Endothelial cell of umbilical vein (primary cell): ENCODE measurements at regions not wholly inside any gene's neighbourhood (a gene's known extent, or its start where the extent isn't known, plus 50 kb on each side); places are given as distances from the start of the nearest gene placed in this dataset.

Experiments
- BruUV-seq: library from RNA; stranded (reverse); fragments of 400-500 nt; replicated peaks from 2 replicates; lab custom pipeline; 2021; lab: Mats Ljungman, UMichigan
- CTCF ChIA-PET: fragments of 300-600, 350-600 bp; sonication (Branson Sonifier 250); formaldehyde crosslinking; loops from one replicate; lab custom pipeline; 2021; ENCODE audit warnings: antibody characterized with exemption, inconsistent platforms; lab: Charles Lee
- POLR2A ChIA-PET: fragments of 300-600, 350-600 bp; sonication (Branson Sonifier 250); formaldehyde crosslinking; loops from one replicate; lab custom pipeline; 2021; ENCODE audit warnings: antibody characterized with exemption, inconsistent platforms; lab: Charles Lee
- DNase-seq: peaks from one replicate; pipeline ENCODE4 v3.0.0-alpha.2; 2011; ENCODE audit warnings: low read depth, low spot score
- FAIRE-seq: peaks from 2 replicates; lab custom pipeline; 2011; peaks lifted over from hg19 to GRCh38; lab: Jason Lieb, UNC
- H2AFZ ChIP-seq: 2 replicates; pipeline ENCODE4 v1.6.0; 2012; ENCODE audit warnings: low read depth, low read length, control low read depth, inconsistent platforms
- H3K27ac ChIP-seq: 2 replicates; pipeline ENCODE4 v1.5.1; 2011; ENCODE audit warnings: low read depth, mild to moderate bottlenecking, control low read depth, low read length, moderate library complexity; ENCODE audit not compliant: insufficient read depth
- H3K27me3 ChIP-seq, 2 experiments: 2 replicates each; pipeline versions ENCODE4 v1.6.0 to v1.6.1; 2011; ENCODE audit warnings: low read length in 2 of 2, mixed read lengths in 1 of 2; ENCODE audit not compliant: control insufficient read depth in 2 of 2, insufficient read depth in 2 of 2
- H3K36me3 ChIP-seq, 2 experiments: 2 replicates in 1 of 2; 3 replicates in 1 of 2; pipeline ENCODE4 v1.5.1; 2011; ENCODE audit warnings: low read length in 2 of 2, mild to moderate bottlenecking in 1 of 2, moderate library complexity in 1 of 2; ENCODE audit not compliant: control insufficient read depth in 2 of 2, insufficient read depth in 2 of 2; ENCODE audit errors: extremely low read depth in 1 of 2
- H3K4me1 ChIP-seq: 3 replicates; pipeline ENCODE4 v1.5.1; 2011; ENCODE audit warnings: mild to moderate bottlenecking, low read length; ENCODE audit not compliant: control insufficient read depth, insufficient read depth; ENCODE audit errors: extremely low read depth
- H3K4me2 ChIP-seq: 2 replicates; pipeline ENCODE4 v1.6.1; 2011; ENCODE audit warnings: low read length, control low read depth, mixed read lengths; ENCODE audit not compliant: insufficient read depth
- H3K4me3 ChIP-seq, 3 experiments: fragments of 200-600 bp in 1 of 3; sonication (generic), shearing (Covaris generic) in 1 of 3; replicated peaks in 1 of 3; 2 replicates each; pipeline ENCODE4 v1.5.1; 2011 to 2016; ENCODE audit warnings: control low read depth in 3 of 3, low read length in 3 of 3, mild to moderate bottlenecking in 2 of 3, inconsistent platforms in 1 of 3, low read depth in 1 of 3, moderate library complexity in 1 of 3; ENCODE audit not compliant: insufficient read depth in 1 of 3
- H3K79me2 ChIP-seq: 2 replicates; pipeline ENCODE4 v1.6.0; 2012; ENCODE audit warnings: low read length, inconsistent platforms; ENCODE audit not compliant: control insufficient read depth, insufficient read depth
- H3K9ac ChIP-seq: replicated peaks from 2 replicates; pipeline ENCODE3; 2011; ENCODE audit warnings: low read length, control low read depth; ENCODE audit not compliant: insufficient read depth; ENCODE audit errors: extremely low read depth
- H3K9me1 ChIP-seq: replicated peaks from 3 replicates; pipeline ENCODE4 v1.6.0; 2011; ENCODE audit warnings: mild to moderate bottlenecking, low read length; ENCODE audit not compliant: control insufficient read depth, insufficient read depth; ENCODE audit errors: extremely low read depth
- H3K9me3 ChIP-seq: replicated peaks from 2 replicates; pipeline ENCODE4 v1.5.1; 2012; ENCODE audit warnings: low read length, inconsistent platforms; ENCODE audit not compliant: control insufficient read depth, insufficient read depth
- H4K20me1 ChIP-seq: replicated peaks from 2 replicates; pipeline ENCODE3; 2011; ENCODE audit warnings: mild to moderate bottlenecking, low read length; ENCODE audit not compliant: control insufficient read depth, insufficient read depth; ENCODE audit errors: extremely low read depth
- CTCF ChIP-seq, 2 donors: IDR thresholded peaks; 1 replicate in 1 of 2; 2 replicates in 1 of 2; pipeline ENCODE4 v1.5.1; 2011; ENCODE audit warnings: low read length in 2 of 2, mild to moderate bottlenecking in 2 of 2, moderate library complexity in 2 of 2, control low read depth in 1 of 2, inconsistent platforms in 1 of 2, low read depth in 1 of 2; ENCODE audit not compliant: insufficient read depth in 1 of 2; ENCODE audit errors: extremely low read depth in 1 of 2
- EZH2 ChIP-seq: IDR thresholded peaks from 2 replicates; pipeline ENCODE4 v1.6.1; 2012; ENCODE audit warnings: borderline replicate concordance, low read depth, mild to moderate bottlenecking, moderate library complexity, low read length, inconsistent platforms; ENCODE audit not compliant: severe bottlenecking
- FOS ChIP-seq: IDR thresholded peaks from 2 replicates; pipeline ENCODE4 v1.6.1; 2011; ENCODE audit warnings: mild to moderate bottlenecking, low read length, moderate library complexity, borderline replicate concordance; ENCODE audit not compliant: insufficient read depth
- GATA2 ChIP-seq: IDR thresholded peaks from 2 replicates; pipeline ENCODE4 v1.7.0; 2011; ENCODE audit warnings: low read depth, mild to moderate bottlenecking, moderate library complexity, mixed read lengths, low read length; ENCODE audit not compliant: insufficient read length, insufficient read depth
- JUN ChIP-seq: IDR thresholded peaks from 2 replicates; pipeline ENCODE4 v1.6.1; 2011; ENCODE audit warnings: borderline replicate concordance, low read depth; ENCODE audit not compliant: insufficient read length, insufficient read depth
- MAX ChIP-seq: IDR thresholded peaks from 2 replicates; pipeline ENCODE4 v1.6.1; 2011; ENCODE audit not compliant: insufficient read depth, insufficient read length
- MYC ChIP-seq: IDR thresholded peaks from one replicate; pipeline ENCODE4 v1.6.1; 2011; ENCODE audit warnings: mild to moderate bottlenecking, low read depth, low read length
- POLR2A ChIP-seq: IDR thresholded peaks from 2 replicates; pipeline ENCODE4 v1.6.1; 2012; ENCODE audit warnings: low read depth, mild to moderate bottlenecking, control low read depth, low read length
- POLR2AphosphoS5 ChIP-seq: IDR thresholded peaks from 2 replicates; pipeline ENCODE4 v1.6.1; 2012; ENCODE audit warnings: low read depth, mild to moderate bottlenecking, control low read depth, low read length, moderate library complexity; ENCODE audit not compliant: insufficient read depth
- dilution Hi-C: fragments of 300-500 bp; cut with MboI; formaldehyde crosslinking; loops from one replicate; pipeline ENCODE4 v1.15.0; 2019; ENCODE audit warnings: low sequenced_read_pairs; ENCODE audit not compliant: extremely low pct_ligation_motif_present
- intact Hi-C: fragments of 100-400 bp; cut with micrococcal nuclease; formaldehyde crosslinking; loops from one replicate; pipeline ENCODE4 v1.10.0; 2022

DNA sequence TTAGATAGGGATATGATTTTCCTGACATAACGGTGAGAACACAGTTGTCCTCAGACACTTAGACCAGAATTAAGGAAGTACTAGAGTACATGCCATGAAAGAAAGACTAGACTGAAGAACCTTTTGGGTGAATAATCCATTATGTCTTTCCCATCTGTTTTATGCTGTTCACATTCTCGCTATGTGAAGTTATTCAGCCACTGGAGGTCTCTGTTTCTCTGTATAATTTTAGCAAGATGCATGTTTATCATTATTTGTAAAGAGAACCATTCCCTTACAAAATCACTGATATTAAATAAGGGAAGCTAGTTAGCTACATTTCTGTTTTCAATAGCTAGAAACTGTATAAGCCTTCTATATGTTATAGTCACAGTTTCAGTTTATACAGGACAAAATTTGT lies 391.9 kb downstream of the CD109 start:
- intact Hi-C loops (loop anchor here (5.0 kb wide), 2 partner anchors 319 to 351 kb away; no protein-coding TSS in a partner anchor), dilution Hi-C loops (no loop called here)
- Histone ChIP-seq H3K79me2 (no peaks in the 10 kb centered on the region), H3K4me1 (no peaks in the 10 kb centered on the region), H3K4me3 (no peak overlapping the region), H3K9me3 (no peaks in the 10 kb centered on the region), H3K27me3 (peaks cover 0 to 1% of the 10 kb centered on the region in 2 experiments), H2AFZ (no peak overlapping the region), H3K9me1 (no peaks in the 10 kb centered on the region), H3K36me3 (no peaks in the 10 kb centered on the region), H3K27ac (no peak overlapping the region), H3K4me2 (no peak overlapping the region), H4K20me1 (no peaks in the 10 kb centered on the region), H3K9ac (no peak overlapping the region)
- ChIA-PET CTCF (interaction anchor here (0.6 to 4.7 kb wide), 11 partner anchors 8 to 1125 kb away, joined by 3 to 86 read pairs (median 4); partner anchors contain the start of gene COL12A1), POLR2A (no interaction called here)
- DNase-seq, result peak; percentile 42
- no peak for FAIRE-seq
- BruUV-seq, result no TSS peak
- TF ChIP-seq POLR2AphosphoS5 (no peak), FOS (no peak), MAX (no peak), EZH2 (no peak), JUN (no peak), CTCF (IDR thresholded peaks at IDR 0.05; ENCODE audit: extremely low read depth in 1 of 2, insufficient read depth in 1 of 2, low read depth in 1 of 2, low read length in 2 of 2) (no peak), MYC (no peak), GATA2 (no peak), POLR2A (no peak)
